Sigmoid colon (tissue), 6 donors: ENCODE measurements at regions not wholly inside any gene's neighbourhood (a gene's known extent, or its start where the extent isn't known, plus 50 kb on each side); places are given as distances from the start of the nearest gene placed in this dataset.
A peak's percentile ranks its signal among the peaks of the same experiment; 100 is the strongest.

Experiments used
- DNase-seq: peaks from one replicate; pipeline ENCODE4 v3.0.0-alpha.2; 2019
- H3K27ac ChIP-seq, 4 donors: fragments of 200-600 bp; sonication (generic); one replicate each; pipeline ENCODE4 v1.5.1; 2016 to 2019; ENCODE audit warnings: mild to moderate bottlenecking in 1 of 4
- H3K27me3 ChIP-seq, 3 donors: fragments of 200-600 bp; sonication (generic); one replicate each; pipeline ENCODE4 v1.5.1; 2019; ENCODE audit warnings: mild to moderate bottlenecking in 1 of 3
- H3K36me3 ChIP-seq, 4 donors: fragments of 200-600 bp; sonication (generic); one replicate each; pipeline ENCODE4 v1.5.1; 2016 to 2019
- H3K4me1 ChIP-seq, 4 donors: fragments of 200-600 bp; sonication (generic); one replicate each; pipeline ENCODE4 v1.5.1; 2017 to 2019
- H3K4me3 ChIP-seq, 4 donors: fragments of 200-600 bp; sonication (generic); one replicate each; pipeline ENCODE4 v1.5.1; 2017 to 2019; ENCODE audit warnings: mild to moderate bottlenecking in 2 of 4, moderate library complexity in 1 of 4
- H3K9me3 ChIP-seq, 4 donors: fragments of 200-600 bp in 3 of 4; sonication (generic) in 3 of 4; one replicate each; pipeline versions ENCODE4 v1.5.1 to v1.6.1; 2013 to 2019
- CTCF ChIP-seq, 4 experiments: fragments of 450-650 bp in 3 of 4; fragments of 200-600 bp in 1 of 4; IDR thresholded peaks; one replicate each; pipeline ENCODE4 v1.5.1; 2016 to 2019; ENCODE audit warnings: antibody characterized with exemption in 4 of 4, mild to moderate bottlenecking in 3 of 4, moderate library complexity in 2 of 4
- EP300 ChIP-seq, 4 donors: sonication (generic); formaldehyde crosslinking; IDR thresholded peaks; one replicate each; pipeline ENCODE4 v1.6.1; 2017; ENCODE audit warnings: antibody characterized with exemption in 4 of 4
- POLR2A ChIP-seq, 2 donors: fragments of 450-650 bp; IDR thresholded peaks; one replicate each; pipeline ENCODE4 v1.6.1; 2016; ENCODE audit warnings: antibody characterized with exemption in 2 of 2, mild to moderate bottlenecking in 2 of 2, moderate library complexity in 2 of 2
- POLR2AphosphoS5 ChIP-seq, 4 donors: sonication (generic); formaldehyde crosslinking; IDR thresholded peaks; one replicate each; pipeline ENCODE4 v1.6.1; 2017; ENCODE audit warnings: antibody characterized with exemption in 4 of 4
- WGBS, 2 donors: extraction: QIAGEN DNeasy Blood & Tissue Kit; methylation state at CpG; one replicate each; pipeline ENCODE4 v1.1.7; 2013; 5-methylcytosine and 5-hydroxymethylcytosine counted together
- intact Hi-C: fragments of 100-400 bp; cut with DNase I; formaldehyde crosslinking; loops from one replicate; pipeline ENCODE4 v1.15.1; 2023
- donor health status: healthy with polysubstance abuse.
- donor health status: healthy.

- DNase-seq, result no peak
- intact Hi-C loops, result loop anchor here (5.0 to 10.0 kb wide), 3 partner anchors 155 to 557 kb away; partner anchors contain the start of gene SOX4
- no peaks in the 10 kb centered on the region for H3K27me3 ChIP-seq
- WGBS, 2 donors, result 67 to 68% methylated on average over 11 of the region's 11 CpGs
- H3K9me3 ChIP-seq, result no peaks in the 10 kb centered on the region
- H3K4me3 ChIP-seq, result no peak overlapping the region
- H3K27ac ChIP-seq, result peak overlapping the region in 1 of 4 donors; percentile 51
- H3K36me3 ChIP-seq, result no peaks in the 10 kb centered on the region
- H3K4me1 ChIP-seq, result peaks cover 0 to 56% (median 43%) of the 10 kb centered on the region in 4 donors
- no peak for TF ChIP-seq POLR2A (IDR thresholded peaks at IDR 0.05)
- no peak for TF ChIP-seq EP300 (IDR thresholded peaks at IDR 0.05)
- TF ChIP-seq CTCF (IDR thresholded peaks at IDR 0.05), result no peak
- TF ChIP-seq POLR2AphosphoS5 (IDR thresholded peaks at IDR 0.05), result no peak
Measured at GRCh38 chr6:22149501-22150367, 147.1 kb downstream of the PRL start.

GRCh38 chr6:22150368-22151035 lies 146.3 kb downstream of the PRL start:
- no peak for DNase-seq
- Histone ChIP-seq H3K9me3 (no peaks in the 10 kb centered on the region), H3K4me1 (peaks cover 0 to 50% (median 39%) of the 10 kb centered on the region in 4 donors), H3K4me3 (no peak overlapping the region), H3K27ac (peak overlapping the region in 1 of 4 donors; percentile 17), H3K27me3 (no peaks in the 10 kb centered on the region), H3K36me3 (no peaks in the 10 kb centered on the region)
- intact Hi-C loops, result no loop called here
- TF ChIP-seq POLR2A (IDR thresholded peaks at IDR 0.05), result no peak
- no peak for TF ChIP-seq CTCF (IDR thresholded peaks at IDR 0.05)
- TF ChIP-seq EP300 (IDR thresholded peaks at IDR 0.05), result no peak
- TF ChIP-seq POLR2AphosphoS5 (IDR thresholded peaks at IDR 0.05), result no peak

- WGBS, 2 donors, result 93 to 97% methylated on average over 1 of the region's 1 CpG
- Histone ChIP-seq H3K4me3 (no peak overlapping the region), H3K4me1 (peaks cover 0 to 38% (median 31%) of the 10 kb centered on the region in 4 donors), H3K27ac (no peak overlapping the region), H3K36me3 (no peaks in the 10 kb centered on the region), H3K27me3 (no peaks in the 10 kb centered on the region), H3K9me3 (no peaks in the 10 kb centered on the region)
- TF ChIP-seq POLR2AphosphoS5 (IDR thresholded peaks at IDR 0.05), result no peak
- TF ChIP-seq EP300 (IDR thresholded peaks at IDR 0.05), result no peak
- TF ChIP-seq POLR2A (IDR thresholded peaks at IDR 0.05), result no peak
- TF ChIP-seq CTCF (IDR thresholded peaks at IDR 0.05), result no peak
- intact Hi-C loops, result no loop called here
- no peak for DNase-seq
Measured at GRCh38 chr6:22151892-22152291, 144.9 kb downstream of the PRL start.

- Histone ChIP-seq H3K4me1 (peaks cover 0 to 29% (median 22%) of the 10 kb centered on the region in 4 donors), H3K36me3 (no peaks in the 10 kb centered on the region), H3K4me3 (no peak overlapping the region), H3K27ac (no peak overlapping the region), H3K9me3 (no peaks in the 10 kb centered on the region), H3K27me3 (no peaks in the 10 kb centered on the region)
- intact Hi-C loops, result no loop called here
- no peak for DNase-seq
- TF ChIP-seq CTCF (IDR thresholded peaks at IDR 0.05), result no peak
- TF ChIP-seq POLR2AphosphoS5 (IDR thresholded peaks at IDR 0.05), result no peak
- no peak for TF ChIP-seq EP300 (IDR thresholded peaks at IDR 0.05)
- no peak for TF ChIP-seq POLR2A (IDR thresholded peaks at IDR 0.05)
Measured at GRCh38 chr6:22152841-22153240, 144.0 kb downstream of the PRL start.
